ENCODE measurements at regions not wholly inside any gene's neighbourhood (a gene's known extent, or its start where the extent isn't known, plus 50 kb on each side); places are given as distances from the start of the nearest gene placed in this dataset.

GRCh38 chr9:88733651-88734421 is 198.9 kb downstream of the NXNL2 start:
- intact Hi-C loops (cut with micrococcal nuclease), result loop anchor here (5.0 to 10.0 kb wide), 2 partner anchors 98 to 421 kb away; no protein-coding TSS in a partner anchor
- BruUV-seq (replicated peaks), result TSS peak; percentile 62
- no peak for TF ChIP-seq GATA2 (IDR thresholded peaks at IDR 0.05; ENCODE audit: insufficient read depth, insufficient read length, low read depth, low read length)
- TF ChIP-seq FOS (IDR thresholded peaks at IDR 0.05; ENCODE audit: borderline replicate concordance, insufficient read depth, low read length), result peak; percentile 32
- TF ChIP-seq JUN (IDR thresholded peaks at IDR 0.05; ENCODE audit: borderline replicate concordance, insufficient read depth, insufficient read length, low read depth), result peak; percentile 49
- peak; percentile 57 for DNase-seq (ENCODE audit: low read depth, low spot score)
- Histone ChIP-seq H3K27ac (ENCODE audit: insufficient read depth, low read depth, low read length) (peak overlapping the region; percentile 48), H3K27me3 (ENCODE audit: control insufficient read depth in 2 of 2, insufficient read depth in 2 of 2, low read length in 2 of 2) (no peaks in the 10 kb centered on the region), H3K9ac (replicated peaks; ENCODE audit: extremely low read depth, insufficient read depth, low read length) (no peak overlapping the region), H3K36me3 (ENCODE audit: control insufficient read depth in 2 of 2, extremely low read depth in 1 of 2, insufficient read depth in 2 of 2, low read length in 2 of 2) (no peaks in the 10 kb centered on the region), H2AFZ (ENCODE audit: low read depth, low read length) (peak overlapping the region; percentile 22), H4K20me1 (replicated peaks; ENCODE audit: control insufficient read depth, extremely low read depth, insufficient read depth, low read length) (no peaks in the 10 kb centered on the region), H3K9me1 (replicated peaks; ENCODE audit: control insufficient read depth, extremely low read depth, insufficient read depth, low read length) (no peaks in the 10 kb centered on the region), H3K4me2 (ENCODE audit: insufficient read depth, low read length) (no peak overlapping the region), H3K79me2 (ENCODE audit: control insufficient read depth, insufficient read depth, low read length) (no peaks in the 10 kb centered on the region), H3K4me1 (ENCODE audit: control insufficient read depth, extremely low read depth, insufficient read depth, low read length) (peaks cover 29% of the 10 kb centered on the region), H3K4me3 (replicated peaks in 1 of 3; ENCODE audit: insufficient read depth in 1 of 3, low read depth in 1 of 3, low read length in 3 of 3) (no peak overlapping the region), H3K9me3 (replicated peaks; ENCODE audit: control insufficient read depth, insufficient read depth, low read length) (no peaks in the 10 kb centered on the region)
- dilution Hi-C loops (cut with MboI; ENCODE audit: extremely low pct_ligation_motif_present, low sequenced_read_pairs), result no loop called here
- peak; percentile 62 for FAIRE-seq
- ChIA-PET CTCF (interaction anchor here (0.7 to 1.1 kb wide), 4 partner anchors 37 to 267 kb away, joined by 3 read pairs; partner anchors contain the start of gene S1PR3), POLR2A (no interaction called here)

- H3K9me3 ChIP-seq (replicated peaks; ENCODE audit: control insufficient read depth, insufficient read depth, low read length), result no peaks in the 10 kb centered on the region
- CTCF ChIA-PET, result no interaction called here
- no TSS peak for BruUV-seq (replicated peaks)
- no peak overlapping the region for H3K9ac ChIP-seq (replicated peaks; ENCODE audit: extremely low read depth, insufficient read depth, low read length)
- no peaks in the 10 kb centered on the region for H4K20me1 ChIP-seq (replicated peaks; ENCODE audit: control insufficient read depth, extremely low read depth, insufficient read depth, low read length)
- FAIRE-seq (peak; percentile 47), DNase-seq (ENCODE audit: low read depth, low spot score) (no peak)
- H3K4me2 ChIP-seq (ENCODE audit: insufficient read depth, low read length), result no peak overlapping the region
- no peak overlapping the region for H3K4me3 ChIP-seq (replicated peaks in 1 of 3; ENCODE audit: insufficient read depth in 1 of 3, low read depth in 1 of 3, low read length in 3 of 3)
- POLR2A ChIA-PET, result no interaction called here
- intact Hi-C loops (cut with micrococcal nuclease) (loop anchor here (5.0 to 10.0 kb wide), 2 partner anchors 98 to 420 kb away; no protein-coding TSS in a partner anchor), dilution Hi-C loops (cut with MboI; ENCODE audit: extremely low pct_ligation_motif_present, low sequenced_read_pairs) (no loop called here)
- no peaks in the 10 kb centered on the region for H3K36me3 ChIP-seq (ENCODE audit: control insufficient read depth in 2 of 2, extremely low read depth in 1 of 2, insufficient read depth in 2 of 2, low read length in 2 of 2)
- peak overlapping the region; percentile 20 for H2AFZ ChIP-seq (ENCODE audit: low read depth, low read length)
- no peaks in the 10 kb centered on the region for H3K9me1 ChIP-seq (replicated peaks; ENCODE audit: control insufficient read depth, extremely low read depth, insufficient read depth, low read length)
- H3K79me2 ChIP-seq (ENCODE audit: control insufficient read depth, insufficient read depth, low read length), result no peaks in the 10 kb centered on the region
- no peak for TF ChIP-seq CTCF (IDR thresholded peaks at IDR 0.05; ENCODE audit: extremely low read depth in 1 of 2, insufficient read depth in 1 of 2, low read depth in 1 of 2, low read length in 2 of 2)
- no peak for TF ChIP-seq JUN (IDR thresholded peaks at IDR 0.05; ENCODE audit: borderline replicate concordance, insufficient read depth, insufficient read length, low read depth)
- peaks cover 29% of the 10 kb centered on the region for H3K4me1 ChIP-seq (ENCODE audit: control insufficient read depth, extremely low read depth, insufficient read depth, low read length)
- peak overlapping the region; percentile 48 for H3K27ac ChIP-seq (ENCODE audit: insufficient read depth, low read depth, low read length)
- H3K27me3 ChIP-seq (ENCODE audit: control insufficient read depth in 2 of 2, insufficient read depth in 2 of 2, low read length in 2 of 2), result no peaks in the 10 kb centered on the region
Measured at GRCh38 chr9:88734527-88734926, 199.5 kb downstream of the NXNL2 start.

Measured in endothelial cell of umbilical vein (primary cell).